GM21825 (cell line): ENCODE measurements at regions not wholly inside any gene's neighbourhood (a gene's known extent, or its start where the extent isn't known, plus 50 kb on each side); places are given as distances from the start of the nearest gene placed in this dataset.
A peak's percentile ranks its signal among the peaks of the same experiment; 100 is the strongest.

ENCODE experiments used
- ATAC-seq: cut with Tn5 transposase; IDR thresholded peaks from one replicate; pipeline ENCODE4 v1.9.1; 2021; ENCODE audit warnings: mild to moderate bottlenecking, moderate library complexity; ENCODE audit not compliant: unreplicated experiment

DNA sequence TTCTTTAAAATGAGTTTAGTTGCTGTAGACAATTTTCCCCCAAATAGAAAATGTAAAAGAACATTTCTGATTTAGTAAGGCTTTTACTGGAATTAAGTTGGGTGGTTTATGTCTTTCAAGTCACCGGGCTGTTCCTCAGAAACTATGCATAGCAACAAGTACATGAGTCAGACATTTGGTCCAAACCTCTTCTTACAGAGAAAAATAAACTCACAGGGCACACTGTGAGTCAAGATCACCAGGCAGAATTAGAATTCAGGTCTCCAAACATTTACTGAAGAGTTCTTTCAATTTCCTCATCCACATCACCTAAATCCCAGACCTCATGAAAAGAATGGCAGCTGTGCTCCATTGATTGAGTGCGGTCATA lies 476.1 kb upstream of the SOX5 start:
- ATAC-seq, result no peak

- ATAC-seq, result no peak
These were observed 475.6 kb upstream of the SOX5 start for GRCh38 chr12:24424889-24425600.

GRCh38 chr12:24424376-24424775 lies 474.9 kb upstream of the SOX5 start:
- no peak for ATAC-seq

- ATAC-seq, result no peak
These were observed 474.1 kb upstream of the SOX5 start for GRCh38 chr12:24423611-24424010.

DNA sequence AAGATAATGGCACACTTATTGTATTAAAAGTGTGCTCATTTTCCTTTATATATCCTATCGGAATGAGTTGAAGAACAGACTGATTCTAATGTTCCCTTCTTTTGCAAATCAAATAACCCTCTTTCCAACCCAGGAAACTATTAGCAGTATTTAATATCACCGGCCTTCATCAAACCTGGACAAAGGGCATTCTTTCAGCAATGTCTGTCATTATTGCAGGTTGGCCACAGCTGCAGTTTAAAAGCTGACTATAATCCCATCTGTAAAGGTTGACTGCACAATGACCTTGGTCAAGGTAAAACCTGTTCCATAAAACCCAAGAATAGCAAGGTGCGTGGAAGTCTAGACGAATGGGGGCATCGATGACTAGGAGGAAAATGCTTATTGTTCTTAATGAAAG lies 472.3 kb upstream of the SOX5 start:
- no peak for ATAC-seq

DNA sequence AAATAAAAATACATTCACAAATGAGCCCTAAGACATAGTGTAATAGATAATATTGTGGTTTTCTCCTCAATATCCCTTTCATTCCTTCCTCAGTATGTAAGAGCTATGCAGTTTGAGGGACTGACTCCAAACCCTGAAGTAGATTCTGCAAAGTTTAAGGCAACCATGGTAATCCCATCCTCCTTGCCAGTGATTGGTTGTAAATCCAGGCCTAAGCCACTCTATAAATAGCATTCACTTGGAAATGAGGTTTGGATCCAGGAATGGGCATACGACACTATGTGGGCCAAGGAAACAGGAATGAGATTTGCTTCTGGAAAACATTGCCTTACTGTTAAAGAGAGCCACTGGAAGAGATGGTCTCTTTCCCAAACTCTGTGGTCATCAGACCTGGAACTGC lies 468.7 kb upstream of the SOX5 start:
- no peak for ATAC-seq

DNA sequence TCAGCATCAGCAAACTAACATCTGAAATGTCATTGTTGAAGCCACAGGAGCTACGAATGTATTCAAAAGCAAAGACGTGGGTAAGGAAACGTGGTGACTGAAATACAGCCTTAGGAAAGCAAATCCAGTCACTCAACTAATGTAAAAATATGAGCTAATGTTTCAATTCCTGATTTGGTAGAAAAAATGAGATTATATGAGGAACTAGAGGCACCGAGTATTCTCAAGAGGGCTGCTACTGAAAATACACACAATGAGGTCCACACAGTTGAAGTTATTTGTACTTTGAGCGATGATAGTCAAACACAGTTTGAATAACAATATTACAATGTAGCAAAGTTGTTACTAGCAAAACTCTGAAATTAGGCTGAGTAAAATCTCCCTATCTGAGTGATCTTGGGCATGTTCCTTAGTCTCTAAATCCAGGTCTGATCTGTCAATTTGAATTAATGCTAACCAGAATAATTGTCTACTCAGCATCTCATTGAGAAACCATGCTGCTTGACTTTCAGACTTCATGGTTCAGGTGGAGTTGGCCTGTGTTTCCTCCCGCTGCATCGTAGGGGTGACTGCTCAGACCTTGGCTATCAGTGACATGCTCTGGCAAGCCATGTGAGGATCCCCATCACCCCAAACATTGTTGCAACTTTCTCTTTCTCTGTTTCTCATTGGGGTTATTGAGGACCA lies 467.1 kb upstream of the SOX5 start:
- ATAC-seq, result no peak

DNA sequence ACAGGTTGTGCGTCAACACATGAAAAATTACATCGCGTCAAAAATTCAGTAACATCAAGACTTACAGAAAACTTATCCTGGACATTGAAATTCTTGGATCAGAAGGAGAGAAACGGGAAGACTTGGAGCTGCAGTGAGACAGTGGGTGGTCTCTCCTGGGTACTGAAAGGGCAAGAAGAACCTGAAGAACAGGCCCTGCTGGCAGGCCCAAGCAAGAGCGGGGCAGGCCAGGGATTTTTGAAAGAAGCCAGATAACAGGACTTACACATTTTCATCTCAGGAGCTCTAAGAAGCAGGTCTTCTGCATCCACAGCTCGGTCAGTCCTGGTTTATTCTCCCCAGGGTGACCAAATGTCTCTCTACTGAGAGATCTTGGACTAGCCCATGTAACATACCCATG lies 466.5 kb upstream of the SOX5 start:
- ATAC-seq, result no peak

GRCh38 chr12:24414480-24414879 lies 465.0 kb upstream of the SOX5 start:
- ATAC-seq, result no peak

DNA sequence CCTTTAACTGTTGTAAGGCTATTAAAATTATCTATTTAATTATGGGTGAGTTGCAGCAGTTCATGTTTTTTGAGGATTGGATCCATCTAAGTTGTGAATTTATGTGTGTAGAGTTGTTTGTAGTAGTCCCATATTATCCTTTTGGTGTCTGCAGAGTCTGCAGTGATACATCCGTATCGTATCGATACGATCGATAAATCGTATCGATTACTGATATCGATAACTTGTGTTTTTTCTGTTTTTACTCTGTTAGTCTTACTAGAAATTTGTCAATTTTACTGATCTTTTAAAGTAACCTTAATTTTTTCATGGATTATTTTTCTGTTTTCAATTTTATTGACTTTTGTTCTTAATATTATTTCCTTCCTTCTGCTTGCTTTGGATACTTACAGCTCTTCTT lies 462.5 kb upstream of the SOX5 start:
- no peak for ATAC-seq

GRCh38 chr12:24409868-24410267 lies 460.4 kb upstream of the SOX5 start:
- no peak for ATAC-seq

GRCh38 chr12:24408305-24408704 lies 458.8 kb upstream of the SOX5 start:
- ATAC-seq, result no peak

DNA sequence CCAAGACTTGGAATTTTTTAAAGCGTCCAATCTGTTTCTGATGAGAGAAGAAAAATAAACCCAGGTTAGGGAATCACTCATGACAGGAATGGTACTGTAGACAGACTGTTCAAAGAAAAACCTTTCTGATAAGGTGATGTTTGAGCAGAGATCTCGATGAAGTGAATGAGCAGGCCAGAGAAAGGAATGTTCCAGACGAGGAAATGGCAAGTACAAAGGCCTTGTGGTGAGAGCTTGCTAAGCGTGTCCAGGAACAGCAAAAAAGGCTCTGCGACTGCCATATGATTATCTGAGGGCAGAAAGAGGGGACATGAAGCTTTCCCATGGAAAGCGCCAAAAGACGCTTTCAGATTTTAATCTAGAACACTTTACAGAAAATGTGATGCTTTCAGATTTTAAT lies 458.4 kb upstream of the SOX5 start:
- no peak for ATAC-seq

DNA sequence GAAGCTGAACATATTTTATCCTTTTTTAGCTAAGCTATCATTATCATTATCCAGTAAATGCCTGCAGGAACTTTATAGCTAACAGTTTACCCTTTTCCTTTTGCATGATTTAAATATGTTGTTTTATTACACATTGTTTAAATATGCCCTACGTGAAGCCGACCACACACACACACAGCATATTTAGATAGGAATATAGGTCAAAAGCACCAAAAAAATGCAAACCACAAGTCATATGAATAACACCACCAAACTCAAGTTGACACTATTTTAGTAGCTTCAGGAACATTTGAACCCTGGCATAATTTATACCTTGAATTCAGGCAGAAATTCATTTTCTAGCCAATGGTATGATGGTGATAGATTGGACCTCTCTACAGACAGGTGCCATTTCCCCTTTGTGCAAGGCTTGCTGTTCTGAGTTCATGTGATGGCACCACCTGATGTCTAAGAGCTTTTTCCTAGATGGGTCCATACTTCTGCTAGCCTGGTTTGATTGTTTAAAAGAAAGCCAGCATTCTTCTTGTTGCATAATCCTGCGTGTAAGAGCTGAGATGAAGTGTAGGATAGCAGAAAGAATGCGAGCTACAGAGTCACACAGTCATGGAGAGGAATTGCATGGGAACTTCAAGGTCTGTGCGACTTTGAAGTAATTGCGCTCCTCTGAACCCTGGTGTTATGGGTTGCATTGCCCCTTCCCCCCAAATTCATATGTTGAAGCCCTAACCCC lies 454.8 kb upstream of the SOX5 start:
- no peak for ATAC-seq

DNA sequence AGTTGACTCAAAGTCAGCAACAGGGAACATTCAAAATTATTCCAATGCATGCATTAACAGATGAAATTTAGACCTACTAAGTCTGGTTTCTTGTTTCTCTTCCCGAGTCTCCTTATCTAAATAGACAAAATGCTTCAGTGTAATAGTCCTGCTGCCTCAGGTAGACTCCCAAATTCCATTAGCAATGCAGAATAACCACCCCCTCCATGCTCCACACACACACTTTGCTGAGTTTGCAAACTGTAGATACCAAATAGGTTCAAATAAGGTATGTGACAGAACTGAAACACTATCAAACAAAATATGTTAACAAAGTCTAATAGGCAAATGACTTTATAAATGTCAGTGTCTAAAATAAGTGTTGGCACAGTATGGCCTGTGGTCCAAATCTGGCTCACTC lies 451.1 kb upstream of the SOX5 start:
- ATAC-seq, result no peak

DNA sequence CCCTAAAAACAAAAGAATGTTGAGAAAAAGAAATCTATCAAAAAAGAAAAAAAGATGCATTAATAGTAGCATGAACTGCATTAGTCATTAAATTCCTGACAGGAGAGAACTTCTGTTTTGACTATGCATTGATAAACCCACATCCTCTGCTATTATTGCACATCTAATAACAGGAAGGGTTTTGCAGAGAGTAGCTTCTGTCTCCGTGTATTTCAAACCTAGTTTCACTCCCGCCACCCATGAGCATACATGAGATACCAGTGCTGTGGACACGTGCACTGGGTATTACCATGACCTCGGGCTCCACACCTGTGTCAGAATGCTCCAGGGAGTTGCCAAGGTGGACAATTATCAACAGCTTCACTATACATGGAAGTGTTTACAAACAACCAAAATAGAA lies 449.1 kb upstream of the SOX5 start:
- peak; percentile 68 for ATAC-seq

DNA sequence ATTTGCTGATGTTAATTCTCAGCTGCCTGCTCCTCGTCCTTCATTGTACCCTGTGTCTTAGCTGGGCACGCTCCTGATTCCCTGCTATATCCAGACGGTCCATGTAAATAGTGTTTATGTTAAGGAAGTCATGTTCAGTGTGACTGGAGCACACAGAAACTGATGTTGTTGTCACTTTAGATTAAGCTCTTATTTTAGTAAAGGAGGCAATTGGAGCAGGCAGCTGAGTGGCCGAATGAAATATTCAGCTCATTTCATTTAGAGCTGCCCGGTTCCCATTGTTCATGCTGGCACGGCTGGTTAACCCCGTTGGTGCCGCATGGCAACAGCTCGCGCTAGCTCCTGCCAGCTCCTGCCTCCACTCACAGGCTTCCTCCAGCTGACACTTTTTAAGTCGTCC lies 446.8 kb upstream of the SOX5 start:
- no peak for ATAC-seq

- no peak for ATAC-seq
These were observed 444.8 kb upstream of the SOX5 start for GRCh38 chr12:24394246-24394645.

DNA sequence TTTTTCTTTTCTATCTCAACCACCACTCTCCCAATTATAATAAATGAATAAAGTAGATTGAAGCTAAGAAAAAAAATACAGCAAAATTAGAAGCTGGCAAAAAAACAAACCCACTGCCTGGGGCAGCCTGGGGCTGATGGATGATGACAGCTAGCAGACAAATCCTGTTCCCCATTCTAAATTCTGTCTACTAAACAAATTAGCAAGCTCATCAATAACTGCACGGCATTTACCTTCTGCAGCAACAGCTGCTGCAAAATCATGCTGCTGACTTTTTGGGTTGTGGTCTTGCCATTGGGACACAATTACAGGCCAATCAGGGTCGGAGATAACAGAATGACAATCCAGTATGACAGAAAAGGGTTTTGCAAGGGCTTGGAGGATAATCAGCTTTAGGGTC lies 443.6 kb upstream of the SOX5 start:
- ATAC-seq, result no peak

DNA sequence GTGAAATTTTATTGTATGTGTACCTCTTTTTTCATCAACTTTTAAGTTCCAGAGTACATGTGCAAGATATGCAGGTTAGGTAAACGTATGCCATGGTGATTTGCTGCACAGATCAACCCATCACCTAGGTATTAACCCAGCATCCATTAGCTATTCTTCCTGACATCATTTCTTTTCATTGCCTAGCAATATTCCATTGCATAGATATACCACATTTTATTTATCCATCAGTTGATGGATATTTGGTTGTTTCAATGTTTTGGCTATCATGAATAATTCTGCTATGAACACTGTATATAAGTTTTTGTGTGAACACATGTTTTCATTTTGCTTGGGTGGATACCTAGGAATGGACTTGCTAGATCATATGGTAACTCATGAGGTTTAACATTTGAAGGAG lies 439.9 kb upstream of the SOX5 start:
- ATAC-seq, result no peak

DNA sequence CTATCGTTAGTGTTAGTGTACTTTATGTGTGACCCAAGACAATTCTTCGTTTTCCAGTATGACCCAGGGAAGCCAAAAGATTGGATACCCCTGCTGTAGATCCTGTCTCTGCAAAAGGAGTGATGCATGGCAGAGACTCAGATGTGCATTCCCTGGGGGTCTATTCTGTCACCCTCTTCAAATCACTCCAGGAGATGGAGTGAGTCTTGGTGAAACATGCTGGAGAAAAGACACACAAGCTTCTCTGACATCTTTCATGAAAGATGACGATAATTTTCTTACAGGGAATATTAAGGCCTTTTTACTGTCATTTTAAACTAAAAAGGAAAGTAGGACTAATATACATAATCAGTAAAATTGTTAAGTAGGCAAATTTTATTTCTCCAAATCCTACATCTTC lies 437.9 kb upstream of the SOX5 start:
- no peak for ATAC-seq

DNA sequence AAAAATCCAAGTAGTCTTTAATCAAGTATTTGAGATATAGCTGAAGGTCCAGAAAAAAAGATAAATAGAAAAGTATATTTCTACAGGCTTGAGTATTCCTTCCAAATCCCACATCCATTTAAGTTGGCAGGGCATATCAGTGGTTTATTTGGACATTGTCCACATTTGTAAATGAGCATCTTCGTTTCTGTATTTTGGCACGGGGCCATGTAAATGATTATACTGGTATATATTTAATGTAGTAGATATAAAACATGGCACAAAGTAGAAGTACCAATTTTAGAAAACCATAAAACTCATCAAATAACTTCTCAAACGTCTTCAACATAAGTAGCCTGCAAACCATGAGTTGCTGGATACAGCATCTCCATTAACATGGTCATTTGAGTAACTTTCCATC lies 437.4 kb upstream of the SOX5 start:
- ATAC-seq, result no peak
